ENCODE measurements at regions not wholly inside any gene's neighbourhood (a gene's known extent, or its start where the extent isn't known, plus 50 kb on each side); places are given as distances from the start of the nearest gene placed in this dataset.

DNA sequence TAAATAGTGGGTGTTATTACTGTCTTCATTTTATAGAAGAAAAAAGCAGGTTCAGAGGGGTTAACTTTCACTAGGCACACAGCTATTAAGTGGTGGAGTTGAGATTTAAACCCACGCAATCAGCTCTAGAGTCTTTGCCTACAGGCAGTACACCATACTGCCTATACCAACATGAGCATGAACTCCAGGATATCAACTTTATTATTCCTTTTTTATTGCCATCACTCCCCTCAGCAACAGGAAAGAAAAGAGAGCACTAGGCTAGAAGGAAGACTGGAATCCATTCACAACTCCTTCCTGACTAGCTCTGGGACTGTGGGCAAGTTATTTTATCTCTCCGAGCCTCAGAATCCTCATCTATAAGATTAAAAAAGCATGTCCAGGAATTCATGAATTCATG is 58.7 kb upstream of the FSHB start:
- BruUV-seq (replicated peaks): no TSS peak
- H3K9me3 ChIP-seq (ENCODE audit: low read length): no peaks in the 10 kb centered on the region
- TF ChIP-seq, protein P1, sequence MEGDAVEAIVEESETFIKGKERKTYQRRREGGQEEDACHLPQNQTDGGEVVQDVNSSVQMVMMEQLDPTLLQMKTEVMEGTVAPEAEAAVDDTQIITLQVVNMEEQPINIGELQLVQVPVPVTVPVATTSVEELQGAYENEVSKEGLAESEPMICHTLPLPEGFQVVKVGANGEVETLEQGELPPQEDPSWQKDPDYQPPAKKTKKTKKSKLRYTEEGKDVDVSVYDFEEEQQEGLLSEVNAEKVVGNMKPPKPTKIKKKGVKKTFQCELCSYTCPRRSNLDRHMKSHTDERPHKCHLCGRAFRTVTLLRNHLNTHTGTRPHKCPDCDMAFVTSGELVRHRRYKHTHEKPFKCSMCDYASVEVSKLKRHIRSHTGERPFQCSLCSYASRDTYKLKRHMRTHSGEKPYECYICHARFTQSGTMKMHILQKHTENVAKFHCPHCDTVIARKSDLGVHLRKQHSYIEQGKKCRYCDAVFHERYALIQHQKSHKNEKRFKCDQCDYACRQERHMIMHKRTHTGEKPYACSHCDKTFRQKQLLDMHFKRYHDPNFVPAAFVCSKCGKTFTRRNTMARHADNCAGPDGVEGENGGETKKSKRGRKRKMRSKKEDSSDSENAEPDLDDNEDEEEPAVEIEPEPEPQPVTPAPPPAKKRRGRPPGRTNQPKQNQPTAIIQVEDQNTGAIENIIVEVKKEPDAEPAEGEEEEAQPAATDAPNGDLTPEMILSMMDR (conservative IDR thresholded peaks at IDR 0.05; ENCODE audit: low read length): no peak
- no peak for TF ChIP-seq EZH2phosphoT487 (IDR thresholded peaks at IDR 0.05; ENCODE audit: borderline replicate concordance, low read depth, low read length)
- POLR2A ChIA-PET: interaction anchor here (0.6 kb wide), 1 partner anchor 23 kb away, joined by 3 read pairs; no protein-coding TSS in a partner anchor
- no peak overlapping the region for H3K27ac ChIP-seq (ENCODE audit: low read depth, low read length, poor library complexity, severe bottlenecking)
- CTCF ChIA-PET (ENCODE audit: unreplicated experiment): no interaction called here
- H3K4me1 ChIP-seq (ENCODE audit: insufficient read depth, low read length, poor library complexity, severe bottlenecking): no peaks in the 10 kb centered on the region
- no peak overlapping the region for H3K4me3 ChIP-seq (ENCODE audit: low read depth, low read length, poor library complexity, severe bottlenecking)
- H3K36me3 ChIP-seq (ENCODE audit: insufficient read depth, low read length): no peaks in the 10 kb centered on the region
- intact Hi-C loops (cut with micrococcal nuclease; ENCODE audit: unreplicated experiment): no loop called here
- H2AFZ ChIP-seq (ENCODE audit: low read length): no peak overlapping the region
- H3K9me2 ChIP-seq (ENCODE audit: insufficient read depth, low read length): no peaks in the 10 kb centered on the region
- DNase-seq (ENCODE audit: low spot score): no peak
- H4K20me1 ChIP-seq (ENCODE audit: insufficient read depth, low read length): no peaks in the 10 kb centered on the region
- no peak overlapping the region for H3K4me2 ChIP-seq (ENCODE audit: low read length)
- no peaks in the 10 kb centered on the region for H3K79me2 ChIP-seq (ENCODE audit: insufficient read depth, low read depth, low read length)

DNA sequence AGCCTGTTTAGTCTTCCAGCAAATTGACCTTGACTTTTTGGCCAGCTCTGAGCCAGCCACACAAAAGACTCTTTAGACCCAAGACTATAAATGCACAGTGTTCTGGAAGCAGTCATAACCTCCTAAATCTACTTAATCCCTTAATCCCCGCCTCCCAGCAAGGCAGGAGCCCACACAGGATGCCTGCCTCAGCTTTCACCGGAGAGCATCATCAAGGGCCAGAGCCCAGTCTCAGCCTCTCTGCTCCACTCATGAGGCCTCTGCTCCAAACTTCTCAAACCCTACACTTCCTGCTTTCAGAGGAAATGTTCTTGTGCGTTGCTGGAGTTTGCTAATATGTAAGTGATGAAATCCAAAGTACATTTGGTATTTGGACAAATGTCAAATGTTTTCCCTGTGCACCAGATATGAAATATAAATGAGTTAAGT is 57.9 kb upstream of the FSHB start:
- Histone ChIP-seq H3K36me3 (ENCODE audit: insufficient read depth, low read length) (no peaks in the 10 kb centered on the region), H3K4me3 (ENCODE audit: low read depth, low read length, poor library complexity, severe bottlenecking) (no peak overlapping the region), H3K9me2 (ENCODE audit: insufficient read depth, low read length) (no peaks in the 10 kb centered on the region), H3K4me1 (ENCODE audit: insufficient read depth, low read length, poor library complexity, severe bottlenecking) (no peaks in the 10 kb centered on the region), H2AFZ (ENCODE audit: low read length) (no peak overlapping the region), H3K27ac (ENCODE audit: low read depth, low read length, poor library complexity, severe bottlenecking) (no peak overlapping the region), H3K4me2 (ENCODE audit: low read length) (no peak overlapping the region), H4K20me1 (ENCODE audit: insufficient read depth, low read length) (no peaks in the 10 kb centered on the region), H3K9me3 (ENCODE audit: low read length) (0 out of 2 replicates have a peak, but pooled peaks cover 5% of the 10 kb centered on the region), H3K79me2 (ENCODE audit: insufficient read depth, low read depth, low read length) (no peaks in the 10 kb centered on the region)
- BruUV-seq (replicated peaks): no TSS peak
- DNase-seq (ENCODE audit: low spot score): no peak
- CTCF ChIA-PET (ENCODE audit: unreplicated experiment): no interaction called here
- TF ChIP-seq EZH2phosphoT487 (IDR thresholded peaks at IDR 0.05; ENCODE audit: borderline replicate concordance, low read depth, low read length): no peak
- TF ChIP-seq, protein P1 (conservative IDR thresholded peaks at IDR 0.05; ENCODE audit: low read length): no peak
- POLR2A ChIA-PET: no interaction called here
- intact Hi-C loops (cut with micrococcal nuclease; ENCODE audit: unreplicated experiment): no loop called here

GRCh38 chr11:30174265-30175020 is 56.4 kb upstream of the FSHB start:
- H2AFZ ChIP-seq (ENCODE audit: low read length): no peak overlapping the region
- H3K4me2 ChIP-seq (ENCODE audit: low read length): no peak overlapping the region
- no peak overlapping the region for H3K27ac ChIP-seq (ENCODE audit: low read depth, low read length, poor library complexity, severe bottlenecking)
- no peaks in the 10 kb centered on the region for H3K4me1 ChIP-seq (ENCODE audit: insufficient read depth, low read length, poor library complexity, severe bottlenecking)
- TF ChIP-seq, protein P1 (conservative IDR thresholded peaks at IDR 0.05; ENCODE audit: low read length): no peak
- no peak for TF ChIP-seq EZH2phosphoT487 (IDR thresholded peaks at IDR 0.05; ENCODE audit: borderline replicate concordance, low read depth, low read length)
- H4K20me1 ChIP-seq (ENCODE audit: insufficient read depth, low read length): no peaks in the 10 kb centered on the region
- intact Hi-C loops (cut with micrococcal nuclease; ENCODE audit: unreplicated experiment): no loop called here
- H3K36me3 ChIP-seq (ENCODE audit: insufficient read depth, low read length): no peaks in the 10 kb centered on the region
- no peak for DNase-seq (ENCODE audit: low spot score)
- 0 out of 2 replicates have a peak, but pooled peaks cover 9% of the 10 kb centered on the region for H3K9me3 ChIP-seq (ENCODE audit: low read length)
- ChIA-PET POLR2A (no interaction called here), CTCF (ENCODE audit: unreplicated experiment) (no interaction called here)
- BruUV-seq (replicated peaks): no TSS peak
- H3K79me2 ChIP-seq (ENCODE audit: insufficient read depth, low read depth, low read length): no peaks in the 10 kb centered on the region
- no peak overlapping the region for H3K4me3 ChIP-seq (ENCODE audit: low read depth, low read length, poor library complexity, severe bottlenecking)
- H3K9me2 ChIP-seq (ENCODE audit: insufficient read depth, low read length): no peaks in the 10 kb centered on the region

Data from OCI-LY7 (cell line).